ENCODE measurements at regions not wholly inside any gene's neighbourhood (a gene's known extent, or its start where the extent isn't known, plus 50 kb on each side); places are given as distances from the start of the nearest gene placed in this dataset.

- peak overlapping the region in 1 of 3 experiments; percentile 59; a peak in 2 of 7 replicates for H3K27ac Mint-ChIP-seq
- H3K27me3 Mint-ChIP-seq (ENCODE audit: low read depth) = peaks cover 10% of the 10 kb centered on the region
- H2BK15ac ChIP-seq (ENCODE audit: low read depth, low read length) = no peak overlapping the region
- H4K91ac ChIP-seq (ENCODE audit: insufficient read length, low read depth, low read length) = no peak overlapping the region
- H3K4me1 Mint-ChIP-seq = peaks cover 36 to 45% of the 10 kb centered on the region in 2 experiments
- H2AFZ ChIP-seq (ENCODE audit: low read length) = no peak overlapping the region
- H3K23me2 ChIP-seq (ENCODE audit: insufficient read length, low read depth, low read length, poor library complexity, severe bottlenecking) = no peaks in the 10 kb centered on the region
- H3K27ac ChIP-seq (ENCODE audit: insufficient read length, low read depth, low read length) = no peak overlapping the region
- DNase-seq = no peak
- H4K8ac ChIP-seq (replicated peaks; ENCODE audit: insufficient read length, low read depth, low read length) = no peak overlapping the region
- no peak overlapping the region for H2BK120ac ChIP-seq (ENCODE audit: low read depth, low read length, poor library complexity, severe bottlenecking)
- H3T11ph ChIP-seq (ENCODE audit: low read length) = no peak overlapping the region
- H2BK12ac ChIP-seq (ENCODE audit: insufficient read length, low read depth, low read length) = no peak overlapping the region
- H3K4me3 Mint-ChIP-seq = no peak overlapping the region
- H3K23ac ChIP-seq (ENCODE audit: insufficient read length, low read depth, low read length) = no peak overlapping the region
- no peak overlapping the region; the same call in 1 of the 2 replicates for H3K14ac ChIP-seq (ENCODE audit: insufficient read depth, low read length)
- H3K9me3 ChIP-seq (ENCODE audit: control insufficient read depth, low read depth, low read length) = no peaks in the 10 kb centered on the region
- no peak overlapping the region for H4K5ac ChIP-seq (ENCODE audit: insufficient read length, low read depth, low read length)
- no peak for TF ChIP-seq CTCF (conservative IDR thresholded peaks at IDR 0.05)
- H3K56ac ChIP-seq (ENCODE audit: insufficient read length, low read depth, low read length) = no peak overlapping the region
- H3K4ac ChIP-seq (ENCODE audit: low read depth, low read length) = no peak overlapping the region
- H2BK5ac ChIP-seq (ENCODE audit: insufficient read length, low read length) = no peak overlapping the region
- WGBS (ENCODE audit: extremely low coverage, insufficient read length, low lambda C conversion rate) = no CpG with 5 or more reads among the region's 10 CpGs
- H3K36me3 Mint-ChIP-seq (ENCODE audit: insufficient read depth in 1 of 3, low read depth in 3 of 3) = no peaks in the 10 kb centered on the region; a peak in 2 of 7 replicates
- no peak overlapping the region for H3K4me2 ChIP-seq (ENCODE audit: insufficient read depth, insufficient read length, low read length)
- no peak overlapping the region for H3K9ac ChIP-seq (ENCODE audit: extremely low read depth, insufficient read length, low read length)
- no peaks in the 10 kb centered on the region for H3K79me2 ChIP-seq (ENCODE audit: insufficient read depth, low read length)
- no peak overlapping the region for H2BK20ac ChIP-seq (ENCODE audit: low read depth, low read length, poor library complexity, severe bottlenecking)
- H4K20me1 ChIP-seq (ENCODE audit: control insufficient read depth, insufficient read depth, insufficient read length) = no peaks in the 10 kb centered on the region
- no peaks in the 10 kb centered on the region for H3K79me1 ChIP-seq (ENCODE audit: insufficient read depth, low read depth, low read length, poor library complexity, severe bottlenecking)
- H3K4me1 ChIP-seq (ENCODE audit: insufficient read depth, low read length) = peaks cover 3% of the 10 kb centered on the region; the same call in 1 of the 2 replicates
- no peaks in the 10 kb centered on the region for H3K27me3 ChIP-seq (ENCODE audit: insufficient read depth, low read length)
- H2AK5ac ChIP-seq (ENCODE audit: insufficient read length, low read length) = no peak overlapping the region
- no peak overlapping the region for H3K18ac ChIP-seq (ENCODE audit: insufficient read length, low read depth, low read length)
- H3K9me3 Mint-ChIP-seq = no peaks in the 10 kb centered on the region; a peak in 2 of 5 replicates
Observed at GRCh38 chr17:79532107-79532790, 78.6 kb downstream of the RBFOX3 start.

Data from H9 (cell line).